ENCODE measurements at regions not wholly inside any gene's neighbourhood (a gene's known extent, or its start where the extent isn't known, plus 50 kb on each side); places are given as distances from the start of the nearest gene placed in this dataset.

DNA sequence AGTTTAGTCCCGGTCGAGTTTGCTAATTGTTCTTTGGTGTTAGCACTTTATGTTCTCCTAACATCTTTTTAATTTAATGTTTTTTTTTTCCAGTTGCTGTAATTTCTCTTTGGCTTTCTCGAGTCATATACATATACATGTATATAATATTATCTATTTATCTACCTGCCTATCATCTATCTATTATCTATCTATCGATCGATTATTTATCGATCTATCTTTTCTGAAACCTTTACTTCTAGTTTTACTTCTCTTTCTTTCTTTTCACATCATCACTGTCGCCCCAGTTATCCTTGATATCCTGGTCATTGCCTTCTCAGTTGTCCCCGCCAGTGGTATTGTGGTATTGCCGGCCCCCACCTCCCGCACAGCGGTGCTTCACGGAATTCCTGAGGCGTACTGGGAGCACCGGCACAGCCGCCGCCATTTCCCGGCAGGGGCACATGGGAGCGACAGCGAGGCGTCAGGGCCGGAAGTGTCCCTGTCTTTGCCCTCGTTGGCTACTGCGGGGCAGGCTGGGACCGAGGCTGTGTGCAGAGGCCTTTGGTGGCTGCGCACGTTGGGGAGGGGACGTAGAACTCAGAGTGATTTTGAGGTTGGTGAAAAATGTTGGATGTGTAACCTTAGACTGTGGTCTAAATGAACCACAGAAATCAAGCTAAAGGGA lies 101.1 kb downstream of the NUF2 start:
- H3K36me3 ChIP-seq = no peaks in the 10 kb centered on the region
- H3K27me3 ChIP-seq = no peaks in the 10 kb centered on the region
- no peaks in the 10 kb centered on the region for H3K9me3 ChIP-seq
- no peaks in the 10 kb centered on the region for H3K4me1 ChIP-seq
- TF ChIP-seq CTCF (IDR thresholded peaks at IDR 0.05) = no peak
- no peak for TF ChIP-seq POLR2A (IDR thresholded peaks at IDR 0.05)
- no peak for DNase-seq
- no peak overlapping the region for H3K27ac ChIP-seq
- H3K4me3 ChIP-seq = no peak overlapping the region

GRCh38 chr1:163426505-163427251 lies 104.9 kb downstream of the NUF2 start:
- Histone ChIP-seq H3K27ac (no peak overlapping the region), H3K36me3 (no peaks in the 10 kb centered on the region), H3K4me1 (no peaks in the 10 kb centered on the region), H3K9me3 (no peaks in the 10 kb centered on the region), H3K4me3 (no peak overlapping the region), H3K27me3 (no peaks in the 10 kb centered on the region)
- no peak for DNase-seq
- no peak for TF ChIP-seq POLR2A (IDR thresholded peaks at IDR 0.05)
- TF ChIP-seq CTCF (IDR thresholded peaks at IDR 0.05) = no peak

DNA sequence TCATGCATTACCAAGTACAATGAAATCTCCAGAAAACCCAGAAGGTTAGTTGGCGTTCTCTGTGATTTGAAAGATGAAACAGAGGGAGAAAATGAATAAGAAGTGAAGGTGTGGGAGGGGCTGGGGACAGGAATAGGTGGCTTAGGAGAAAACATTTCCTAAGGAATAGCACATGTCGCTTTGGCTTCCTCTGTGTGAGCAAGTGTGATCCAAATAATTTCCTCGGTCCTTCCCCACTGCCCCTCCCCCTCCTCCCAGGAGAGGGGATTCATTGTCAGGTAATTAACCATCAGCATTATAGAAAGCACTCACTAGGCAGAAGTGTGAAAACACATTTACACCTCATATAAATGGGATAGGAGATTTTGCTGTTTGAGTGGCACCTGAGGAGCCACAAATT lies 105.5 kb downstream of the NUF2 start:
- H3K4me1 ChIP-seq = no peaks in the 10 kb centered on the region
- H3K36me3 ChIP-seq = no peaks in the 10 kb centered on the region
- no peaks in the 10 kb centered on the region for H3K9me3 ChIP-seq
- H3K27me3 ChIP-seq = no peaks in the 10 kb centered on the region
- TF ChIP-seq CTCF (IDR thresholded peaks at IDR 0.05) = no peak
- TF ChIP-seq POLR2A (IDR thresholded peaks at IDR 0.05) = no peak
- no peak for DNase-seq
- no peak overlapping the region for H3K27ac ChIP-seq
- no peak overlapping the region for H3K4me3 ChIP-seq

DNA sequence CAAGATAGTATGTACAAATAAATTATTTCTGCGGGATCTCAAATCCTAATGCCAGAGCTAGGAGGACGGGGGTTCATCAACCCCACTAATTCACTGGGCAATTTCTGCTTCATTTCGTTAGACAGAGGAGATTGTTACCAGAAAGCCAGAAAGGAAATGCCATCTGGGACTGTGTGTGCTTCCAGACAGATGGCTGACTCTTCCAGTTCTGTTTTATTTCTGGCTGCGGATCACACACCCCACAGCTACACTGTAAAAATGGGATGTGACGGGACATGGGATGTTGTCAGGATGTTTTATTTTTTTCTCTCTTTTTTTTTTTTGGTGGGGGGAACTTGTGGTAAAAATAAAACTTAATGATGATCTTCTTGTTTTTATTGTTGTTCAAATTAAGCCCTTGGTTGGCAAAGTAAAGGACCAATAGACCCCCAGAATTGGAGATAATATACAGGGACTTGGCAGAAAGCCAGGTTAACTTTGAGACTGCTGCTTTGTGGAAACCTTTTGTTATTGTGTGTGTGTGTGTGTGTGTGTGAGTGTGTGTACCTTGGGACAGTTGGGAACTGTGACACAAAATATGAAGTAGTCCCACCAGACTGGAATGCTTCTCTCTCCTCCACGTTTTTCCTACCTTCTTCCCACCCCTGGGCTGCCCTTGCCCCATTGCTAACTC lies 114.5 kb downstream of the NUF2 start:
- H3K27me3 ChIP-seq = no peaks in the 10 kb centered on the region
- H3K36me3 ChIP-seq = no peaks in the 10 kb centered on the region
- no peak for DNase-seq
- TF ChIP-seq POLR2A (IDR thresholded peaks at IDR 0.05) (no peak), CTCF (IDR thresholded peaks at IDR 0.05) (no peak)
- no peaks in the 10 kb centered on the region for H3K4me1 ChIP-seq
- no peaks in the 10 kb centered on the region for H3K9me3 ChIP-seq
- no peak overlapping the region for H3K27ac ChIP-seq
- no peak overlapping the region for H3K4me3 ChIP-seq

GRCh38 chr1:163439471-163439870 lies 117.7 kb downstream of the NUF2 start:
- no peaks in the 10 kb centered on the region for H3K4me1 ChIP-seq
- TF ChIP-seq CTCF (IDR thresholded peaks at IDR 0.05) (no peak), POLR2A (IDR thresholded peaks at IDR 0.05) (no peak)
- no peak overlapping the region for H3K4me3 ChIP-seq
- H3K27me3 ChIP-seq = no peaks in the 10 kb centered on the region
- H3K9me3 ChIP-seq = no peaks in the 10 kb centered on the region
- H3K36me3 ChIP-seq = no peaks in the 10 kb centered on the region
- H3K27ac ChIP-seq = no peak overlapping the region
- DNase-seq = no peak

Measured in Peyer's patch (tissue), 4 donors.